ENCODE measurements at regions not wholly inside any gene's neighbourhood (a gene's known extent, or its start where the extent isn't known, plus 50 kb on each side); places are given as distances from the start of the nearest gene placed in this dataset. TPM values are rescaled to one million over a fixed set of nuclear protein-coding genes. Genes with fewer than 3 reads are reported as not detected.

Small RNA genes in the stretch of these regions (small RNA-seq; reads per million reads assigned to genes)
- gene AC090049.2 = not detected
- gene RF02110 = not detected
